ENCODE measurements at regions not wholly inside any gene's neighbourhood (a gene's known extent, or its start where the extent isn't known, plus 50 kb on each side); places are given as distances from the start of the nearest gene placed in this dataset.

- Histone ChIP-seq H3K9me3 (no peaks in the 10 kb centered on the region), H3K4me1 (no peaks in the 10 kb centered on the region), H3K27ac (no peak overlapping the region), H3K27me3 (no peaks in the 10 kb centered on the region), H3K4me3 (no peak overlapping the region), H3K36me3 (no peaks in the 10 kb centered on the region)
- DNase-seq, result no peak
- TF ChIP-seq POLR2A (IDR thresholded peaks at IDR 0.05), result no peak
- TF ChIP-seq CTCF (IDR thresholded peaks at IDR 0.05 in 4 of 5, conservative IDR thresholded peaks at IDR 0.05 in 1 of 5), result no peak
- ATAC-seq, result no peak
- in situ Hi-C loops (cut with MboI; ENCODE audit: low sequenced_read_pairs in 4 of 4) (no loop called here), intact Hi-C loops (cut with DNase I; ENCODE audit: low total_unique reads) (no loop called here)
Measured at GRCh38 chr6:122198922-122199321, 200.5 kb upstream of the HSF2 start.

GRCh38 chr6:122200440-122200839 lies 199.0 kb upstream of the HSF2 start:
- ATAC-seq (no peak), DNase-seq (no peak)
- TF ChIP-seq CTCF (IDR thresholded peaks at IDR 0.05 in 4 of 5, conservative IDR thresholded peaks at IDR 0.05 in 1 of 5), result no peak
- no peak for TF ChIP-seq POLR2A (IDR thresholded peaks at IDR 0.05)
- H3K4me1 ChIP-seq, result no peaks in the 10 kb centered on the region
- H3K36me3 ChIP-seq, result no peaks in the 10 kb centered on the region
- no peak overlapping the region for H3K27ac ChIP-seq
- in situ Hi-C loops (cut with MboI; ENCODE audit: low sequenced_read_pairs in 4 of 4) (no loop called here), intact Hi-C loops (cut with DNase I; ENCODE audit: low total_unique reads) (no loop called here)
- no peaks in the 10 kb centered on the region for H3K9me3 ChIP-seq
- H3K4me3 ChIP-seq, result no peak overlapping the region
- no peaks in the 10 kb centered on the region for H3K27me3 ChIP-seq

GRCh38 chr6:122202576-122203137 lies 196.8 kb upstream of the HSF2 start:
- intact Hi-C loops (cut with DNase I; ENCODE audit: low total_unique reads) (no loop called here), in situ Hi-C loops (cut with MboI; ENCODE audit: low sequenced_read_pairs in 4 of 4) (no loop called here)
- Histone ChIP-seq H3K27me3 (no peaks in the 10 kb centered on the region), H3K4me3 (no peak overlapping the region), H3K36me3 (no peaks in the 10 kb centered on the region), H3K27ac (no peak overlapping the region), H3K9me3 (no peaks in the 10 kb centered on the region), H3K4me1 (no peaks in the 10 kb centered on the region)
- TF ChIP-seq POLR2A (IDR thresholded peaks at IDR 0.05), result no peak
- no peak for TF ChIP-seq CTCF (IDR thresholded peaks at IDR 0.05 in 4 of 5, conservative IDR thresholded peaks at IDR 0.05 in 1 of 5)
- no peak for DNase-seq
- no peak for ATAC-seq

- TF ChIP-seq CTCF (IDR thresholded peaks at IDR 0.05 in 4 of 5, conservative IDR thresholded peaks at IDR 0.05 in 1 of 5) (no peak), POLR2A (IDR thresholded peaks at IDR 0.05) (no peak)
- intact Hi-C loops (cut with DNase I; ENCODE audit: low total_unique reads), result no loop called here
- H3K9me3 ChIP-seq, result no peaks in the 10 kb centered on the region
- in situ Hi-C loops (cut with MboI; ENCODE audit: low sequenced_read_pairs in 4 of 4), result no loop called here
- H3K4me1 ChIP-seq, result no peaks in the 10 kb centered on the region
- H3K36me3 ChIP-seq, result no peaks in the 10 kb centered on the region
- no peak overlapping the region for H3K27ac ChIP-seq
- H3K4me3 ChIP-seq, result no peak overlapping the region
- no peaks in the 10 kb centered on the region for H3K27me3 ChIP-seq
- ATAC-seq (no peak), DNase-seq (no peak)
Measured at GRCh38 chr6:122207061-122207460, 192.4 kb upstream of the HSF2 start.

- in situ Hi-C loops (cut with MboI; ENCODE audit: low sequenced_read_pairs in 4 of 4), result no loop called here
- Histone ChIP-seq H3K27me3 (no peaks in the 10 kb centered on the region), H3K27ac (no peak overlapping the region), H3K9me3 (no peaks in the 10 kb centered on the region), H3K36me3 (no peaks in the 10 kb centered on the region), H3K4me3 (no peak overlapping the region), H3K4me1 (no peaks in the 10 kb centered on the region)
- ATAC-seq, result no peak
- DNase-seq, result no peak
- intact Hi-C loops (cut with DNase I; ENCODE audit: low total_unique reads), result no loop called here
- TF ChIP-seq CTCF (IDR thresholded peaks at IDR 0.05 in 4 of 5, conservative IDR thresholded peaks at IDR 0.05 in 1 of 5) (no peak), POLR2A (IDR thresholded peaks at IDR 0.05) (no peak)
Measured at GRCh38 chr6:122207794-122208193, 191.7 kb upstream of the HSF2 start.
